Astrocyte (in vitro differentiated cells and primary cell): ENCODE measurements at regions not wholly inside any gene's neighbourhood (a gene's known extent, or its start where the extent isn't known, plus 50 kb on each side); places are given as distances from the start of the nearest gene placed in this dataset.
"Not testable (repeated sequence)": the region's sequence is repeated elsewhere in the genome, so short reads cannot be mapped to it uniquely, and the experiment has no call there.

Experiments used
- EZH2 ChIP-seq: IDR thresholded peaks from 2 replicates; pipeline ENCODE4 v1.6.1; 2012; ENCODE audit warnings: mild to moderate bottlenecking, low read length, inconsistent platforms; ENCODE audit not compliant: insufficient read depth
- TF ChIP-seq, protein P1 (sequence below): IDR thresholded peaks from 2 replicates; pipeline ENCODE4 v1.5.1; 2011; ENCODE audit warnings: low read depth, mild to moderate bottlenecking, inconsistent platforms, low read length, moderate library complexity; ENCODE audit not compliant: insufficient read depth

DNA sequence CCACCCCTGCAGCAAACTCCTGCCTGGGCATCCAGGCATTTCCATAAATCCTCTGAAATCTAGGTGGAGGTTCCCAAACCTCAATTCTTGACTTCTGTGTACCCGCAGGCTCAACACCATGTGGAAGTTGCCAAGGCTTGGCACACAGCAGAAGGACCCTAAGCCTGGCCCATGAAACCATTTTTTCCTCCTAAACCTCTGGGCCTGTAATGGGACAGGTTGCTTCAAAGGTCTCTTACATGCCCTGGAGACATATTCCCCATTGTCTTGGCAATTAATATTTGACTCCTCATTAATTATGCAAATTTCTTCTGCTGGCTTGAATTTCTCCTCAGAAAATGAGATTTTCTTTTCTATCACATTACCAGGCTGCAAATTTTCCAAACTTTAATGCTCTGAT lies 339.5 kb upstream of the SORCS1 start:
- TF ChIP-seq, protein P1, sequence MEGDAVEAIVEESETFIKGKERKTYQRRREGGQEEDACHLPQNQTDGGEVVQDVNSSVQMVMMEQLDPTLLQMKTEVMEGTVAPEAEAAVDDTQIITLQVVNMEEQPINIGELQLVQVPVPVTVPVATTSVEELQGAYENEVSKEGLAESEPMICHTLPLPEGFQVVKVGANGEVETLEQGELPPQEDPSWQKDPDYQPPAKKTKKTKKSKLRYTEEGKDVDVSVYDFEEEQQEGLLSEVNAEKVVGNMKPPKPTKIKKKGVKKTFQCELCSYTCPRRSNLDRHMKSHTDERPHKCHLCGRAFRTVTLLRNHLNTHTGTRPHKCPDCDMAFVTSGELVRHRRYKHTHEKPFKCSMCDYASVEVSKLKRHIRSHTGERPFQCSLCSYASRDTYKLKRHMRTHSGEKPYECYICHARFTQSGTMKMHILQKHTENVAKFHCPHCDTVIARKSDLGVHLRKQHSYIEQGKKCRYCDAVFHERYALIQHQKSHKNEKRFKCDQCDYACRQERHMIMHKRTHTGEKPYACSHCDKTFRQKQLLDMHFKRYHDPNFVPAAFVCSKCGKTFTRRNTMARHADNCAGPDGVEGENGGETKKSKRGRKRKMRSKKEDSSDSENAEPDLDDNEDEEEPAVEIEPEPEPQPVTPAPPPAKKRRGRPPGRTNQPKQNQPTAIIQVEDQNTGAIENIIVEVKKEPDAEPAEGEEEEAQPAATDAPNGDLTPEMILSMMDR: not testable (repeated sequence)
- TF ChIP-seq EZH2: not testable (repeated sequence)
